Stimulated activated CD8-positive, alpha-beta memory T cell treated with anti-CD3 and anti-CD28 coated beads, Interleukin-15, amount 100 ng/mL, for 48 hours (primary cell): ENCODE measurements at regions not wholly inside any gene's neighbourhood (a gene's known extent, or its start where the extent isn't known, plus 50 kb on each side); places are given as distances from the start of the nearest gene placed in this dataset.

ENCODE experiments used
- DNase-seq, 2 donors: peaks; one replicate each; pipeline ENCODE4 v3.0.0-alpha.2; 2020; ENCODE audit warnings: low read depth in 2 of 2

DNA sequence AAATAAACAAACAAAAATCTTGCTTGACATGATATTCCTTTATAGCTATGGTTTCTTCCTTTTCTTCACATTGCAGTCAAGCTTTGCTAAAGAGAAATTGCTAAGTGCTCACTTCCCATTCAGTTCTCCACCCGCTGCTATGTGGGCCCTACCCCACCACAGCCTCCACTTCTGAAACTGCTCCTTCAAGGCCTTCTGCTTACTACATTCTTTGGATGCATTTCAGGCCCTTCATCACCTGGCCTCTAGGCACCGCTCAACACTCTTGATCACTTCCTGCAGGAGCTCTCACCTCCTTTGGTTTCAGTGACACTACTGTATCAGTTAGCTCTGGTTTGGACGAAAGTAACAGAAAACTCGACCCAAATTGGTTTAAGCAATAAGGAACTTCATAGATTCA lies 72.4 kb downstream of the KLF5 start:
- DNase-seq = no peak

DNA sequence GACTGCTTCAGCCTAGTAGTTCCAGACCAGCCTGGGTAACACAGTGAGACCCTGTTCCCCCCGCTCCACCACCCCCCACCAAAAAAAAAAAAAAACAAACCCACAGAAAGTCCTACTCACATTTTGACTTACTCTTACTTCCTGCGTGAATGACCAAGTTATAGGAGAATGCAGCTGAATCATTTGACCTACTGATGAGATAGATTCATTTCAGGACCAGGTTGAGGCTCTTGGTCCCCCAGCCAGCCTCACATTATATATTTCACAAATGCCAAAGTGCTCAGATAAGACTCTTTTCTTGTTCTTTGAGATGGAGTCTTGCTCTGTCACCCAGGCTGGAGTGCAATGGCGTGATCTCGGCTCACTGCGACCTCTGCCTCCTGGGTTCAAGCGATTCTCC lies 70.2 kb downstream of the KLF5 start:
- DNase-seq = no peak
